Esophagus (tissue), 2 donors: ENCODE measurements at regions not wholly inside any gene's neighbourhood (a gene's known extent, or its start where the extent isn't known, plus 50 kb on each side); places are given as distances from the start of the nearest gene placed in this dataset.

Source experiments
- H3K27ac ChIP-seq, 2 donors: one replicate each; pipeline ENCODE4 v1.5.1; 2013; ENCODE audit warnings: low read depth in 2 of 2, mild to moderate bottlenecking in 2 of 2, inconsistent platforms in 1 of 2, low read length in 1 of 2, moderate library complexity in 1 of 2
- H3K27me3 ChIP-seq, 2 donors: one replicate each; pipeline ENCODE4 v1.6.1; 2013; ENCODE audit warnings: low read length in 2 of 2, control low read depth in 1 of 2, mild to moderate bottlenecking in 1 of 2; ENCODE audit not compliant: insufficient read depth in 2 of 2, control insufficient read depth in 1 of 2
- H3K36me3 ChIP-seq, 2 donors: one replicate each; pipeline ENCODE4 v1.6.1; 2013; ENCODE audit warnings: low read length in 1 of 2; ENCODE audit not compliant: control insufficient read depth in 2 of 2, insufficient read depth in 2 of 2
- H3K4me1 ChIP-seq, 2 donors: one replicate each; pipeline ENCODE4 v1.6.1; 2013; ENCODE audit warnings: low read length in 1 of 2; ENCODE audit not compliant: control insufficient read depth in 2 of 2, insufficient read depth in 2 of 2
- H3K4me3 ChIP-seq, 2 donors: one replicate each; pipeline ENCODE4 v1.5.1; 2013; ENCODE audit warnings: low read length in 2 of 2, mild to moderate bottlenecking in 2 of 2, low read depth in 1 of 2, moderate library complexity in 1 of 2
- H3K9me3 ChIP-seq, 2 donors: one replicate each; pipeline ENCODE4 v1.6.1; 2013; ENCODE audit warnings: mild to moderate bottlenecking in 2 of 2, low read depth in 1 of 2, low read length in 1 of 2, moderate library complexity in 1 of 2; ENCODE audit not compliant: control insufficient read depth in 2 of 2, insufficient read depth in 1 of 2
- WGBS, 2 donors: extraction: QIAGEN DNeasy Blood & Tissue Kit; methylation state at CpG; one replicate each; pipeline ENCODE4 v1.1.7; 2013; 5-methylcytosine and 5-hydroxymethylcytosine counted together
- donor health status: healthy with polysubstance abuse.
- donor health status: Bipolar disorder and iron deficiency.

GRCh38 chr1:114208106-114208505 is 54.4 kb upstream of the SYT6 start:
- Histone ChIP-seq H3K27me3 (peaks cover 0 to 2% of the 10 kb centered on the region in 2 donors), H3K4me1 (no peaks in the 10 kb centered on the region), H3K27ac (no peak overlapping the region), H3K36me3 (no peaks in the 10 kb centered on the region), H3K9me3 (no peaks in the 10 kb centered on the region), H3K4me3 (no peak overlapping the region)
- WGBS, 2 donors, result 67 to 70% methylated on average over 4 of the region's 4 CpGs

DNA sequence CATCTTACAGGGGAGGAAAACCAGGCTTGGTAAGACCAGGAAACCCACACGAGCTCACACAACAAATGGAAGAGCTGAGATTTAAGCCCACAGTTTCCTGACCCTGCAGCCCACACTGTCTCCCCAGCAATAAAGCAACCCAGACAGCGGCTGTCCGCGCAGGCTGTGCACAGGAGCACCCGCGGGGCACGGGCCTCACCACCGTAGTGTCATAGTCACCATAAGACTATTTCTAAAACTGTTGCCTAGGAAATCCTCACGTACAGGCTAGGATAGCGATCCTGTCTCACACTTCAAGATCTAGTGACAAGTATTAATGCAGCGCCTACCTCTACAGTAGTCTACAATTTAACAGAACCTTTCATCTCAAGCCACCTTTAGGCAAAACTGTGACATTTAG is 54.0 kb upstream of the SYT6 start:
- H3K27ac ChIP-seq, result no peak overlapping the region
- H3K4me1 ChIP-seq, result no peaks in the 10 kb centered on the region
- no peaks in the 10 kb centered on the region for H3K36me3 ChIP-seq
- H3K4me3 ChIP-seq, result no peak overlapping the region
- WGBS, 2 donors, result 67 to 74% methylated on average over 11 of the region's 11 CpGs
- H3K9me3 ChIP-seq, result no peaks in the 10 kb centered on the region
- H3K27me3 ChIP-seq, result peaks cover 0 to 2% of the 10 kb centered on the region in 2 donors

GRCh38 chr1:114206392-114206791 is 52.7 kb upstream of the SYT6 start:
- Histone ChIP-seq H3K27me3 (peaks cover 2% of the 10 kb centered on the region in 2 donors), H3K27ac (no peak overlapping the region)
- WGBS, 2 donors, result 58 to 59% methylated on average over 7 of the region's 7 CpGs

DNA sequence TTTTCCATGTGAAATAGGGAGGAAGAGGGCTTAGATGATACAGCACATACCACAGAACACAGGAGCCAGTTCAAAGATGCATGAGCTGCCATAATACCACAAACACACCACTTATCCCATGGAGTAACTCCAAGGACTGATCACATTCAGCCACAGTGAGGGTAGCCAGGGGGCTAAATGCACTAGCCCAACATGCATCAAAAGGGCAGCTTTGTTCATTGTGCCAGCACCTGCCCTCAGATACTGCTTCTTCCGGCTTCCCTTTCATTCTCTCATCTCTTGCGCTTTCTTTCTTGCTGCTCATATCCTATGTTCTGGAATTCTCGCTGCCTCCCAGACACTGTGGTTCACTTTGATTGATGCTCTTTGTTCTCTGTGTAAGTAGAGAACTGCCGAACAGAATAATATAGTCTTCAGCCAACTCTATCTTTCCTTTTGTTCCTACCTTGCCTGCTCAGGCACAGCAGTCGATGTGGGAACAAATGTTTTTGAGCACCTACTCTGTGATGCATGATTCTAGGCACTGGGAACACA is 50.0 kb upstream of the SYT6 start:
- H3K4me3 ChIP-seq, result no peak overlapping the region
- peaks cover 0 to 2% of the 10 kb centered on the region in 2 donors for H3K27me3 ChIP-seq
- no peaks in the 10 kb centered on the region for H3K36me3 ChIP-seq
- H3K4me1 ChIP-seq, result no peaks in the 10 kb centered on the region
- H3K27ac ChIP-seq, result no peak overlapping the region
- 50 to 59% methylated on average over 5 of the region's 5 CpGs for WGBS, 2 donors
- no peaks in the 10 kb centered on the region for H3K9me3 ChIP-seq

More at GRCh38 chr1:114206392-114206791, 52.7 kb upstream of the SYT6 start:
- no peaks in the 10 kb centered on the region for H3K4me1 ChIP-seq
- H3K36me3 ChIP-seq, result no peaks in the 10 kb centered on the region
- no peaks in the 10 kb centered on the region for H3K9me3 ChIP-seq
- no peak overlapping the region for H3K4me3 ChIP-seq
